Smooth muscle cell (in vitro differentiated cells): ENCODE measurements at regions not wholly inside any gene's neighbourhood (a gene's known extent, or its start where the extent isn't known, plus 50 kb on each side); places are given as distances from the start of the nearest gene placed in this dataset.

Experiments used
- DNase-seq: peaks from one replicate; lab custom pipeline; 2025; ENCODE audit not compliant: unreplicated experiment; lab: John Stamatoyannopoulos, UW
- H2AFZ ChIP-seq: fragments of 200-600 bp; sonication (generic); 2 replicates; pipeline ENCODE4 v1.6.0; 2016; ENCODE audit warnings: antibody characterized with exemption, low read depth, mild to moderate bottlenecking
- H3F3A ChIP-seq: fragments of 200-600 bp; sonication (generic); 2 replicates; pipeline ENCODE4 v1.6.0; 2017; ENCODE audit warnings: antibody characterized with exemption, low read depth
- H3K27ac ChIP-seq: fragments of 200-600 bp; sonication (generic); 2 replicates; pipeline ENCODE4 v1.5.1; 2016; ENCODE audit warnings: low read depth, mild to moderate bottlenecking
- H3K27me3 ChIP-seq: fragments of 200-600 bp; sonication (generic); 2 replicates; pipeline ENCODE4 v1.6.1; 2016; ENCODE audit warnings: low read depth, mild to moderate bottlenecking
- H3K36me3 ChIP-seq: fragments of 200-600 bp; sonication (generic); 2 replicates; pipeline ENCODE4 v1.5.1; 2016; ENCODE audit warnings: low read depth
- H3K4me1 ChIP-seq: fragments of 200-600 bp; sonication (generic); 2 replicates; pipeline ENCODE4 v1.5.1; 2016; ENCODE audit warnings: low read depth
- H3K4me2 ChIP-seq: fragments of 200-600 bp; sonication (generic); 2 replicates; pipeline ENCODE4 v1.6.0; 2016; ENCODE audit warnings: mild to moderate bottlenecking
- H3K4me3 ChIP-seq: fragments of 200-600 bp; sonication (generic); 2 replicates; pipeline ENCODE4 v1.5.1; 2016; ENCODE audit warnings: mild to moderate bottlenecking
- H3K79me2 ChIP-seq: fragments of 200-600 bp; sonication (generic); 2 replicates; pipeline ENCODE4 v1.6.0; 2016; ENCODE audit warnings: low read depth, mild to moderate bottlenecking
- H3K9ac ChIP-seq: fragments of 200-600 bp; sonication (generic); 2 replicates; pipeline ENCODE4 v1.6.0; 2016; ENCODE audit warnings: low read depth
- H3K9me3 ChIP-seq: fragments of 200-600 bp; sonication (generic); replicated peaks from 2 replicates; pipeline ENCODE4 v1.5.1; 2016; ENCODE audit warnings: low read depth
- H4K20me1 ChIP-seq: fragments of 200-600 bp; sonication (generic); 2 replicates; pipeline ENCODE4 v1.6.0; 2016; ENCODE audit warnings: low read depth
- WGBS: methylation state at CpG from one replicate; pipeline ENCODE4 v1.1.7; 2016; ENCODE audit warnings: low lambda C conversion rate; 5-methylcytosine and 5-hydroxymethylcytosine counted together
- TF ChIP-seq, protein P1 (sequence below): fragments of 200-600 bp; sonication (generic); IDR thresholded peaks from 2 replicates; pipeline ENCODE4 v1.5.1; 2017; ENCODE audit warnings: borderline replicate concordance, mild to moderate bottlenecking, antibody characterized with exemption; ENCODE audit not compliant: insufficient read depth, poor library complexity, severe bottlenecking

DNA sequence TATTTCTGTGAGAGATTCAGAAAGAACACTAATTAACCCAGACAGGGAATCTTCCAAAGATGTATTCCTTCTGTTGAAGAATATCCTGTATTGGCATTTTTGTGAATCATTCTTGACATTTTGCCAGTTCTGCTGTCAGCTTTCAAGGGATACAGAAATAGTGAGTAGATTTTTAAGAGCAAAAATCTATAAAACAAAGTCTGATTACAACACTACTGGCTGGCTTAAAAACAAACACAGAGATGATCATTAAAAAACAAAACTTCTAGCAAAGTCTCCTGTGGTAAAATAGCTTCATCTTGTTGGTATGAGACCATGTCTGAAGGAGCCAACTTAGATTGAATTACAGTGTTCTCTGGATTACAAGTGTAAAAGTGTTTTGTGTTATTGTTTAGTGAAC lies 866.3 kb upstream of the KLHL29 start:
- no peak overlapping the region for H3K9ac ChIP-seq
- H3K4me1 ChIP-seq = peaks cover 16% of the 10 kb centered on the region
- TF ChIP-seq, protein P1, sequence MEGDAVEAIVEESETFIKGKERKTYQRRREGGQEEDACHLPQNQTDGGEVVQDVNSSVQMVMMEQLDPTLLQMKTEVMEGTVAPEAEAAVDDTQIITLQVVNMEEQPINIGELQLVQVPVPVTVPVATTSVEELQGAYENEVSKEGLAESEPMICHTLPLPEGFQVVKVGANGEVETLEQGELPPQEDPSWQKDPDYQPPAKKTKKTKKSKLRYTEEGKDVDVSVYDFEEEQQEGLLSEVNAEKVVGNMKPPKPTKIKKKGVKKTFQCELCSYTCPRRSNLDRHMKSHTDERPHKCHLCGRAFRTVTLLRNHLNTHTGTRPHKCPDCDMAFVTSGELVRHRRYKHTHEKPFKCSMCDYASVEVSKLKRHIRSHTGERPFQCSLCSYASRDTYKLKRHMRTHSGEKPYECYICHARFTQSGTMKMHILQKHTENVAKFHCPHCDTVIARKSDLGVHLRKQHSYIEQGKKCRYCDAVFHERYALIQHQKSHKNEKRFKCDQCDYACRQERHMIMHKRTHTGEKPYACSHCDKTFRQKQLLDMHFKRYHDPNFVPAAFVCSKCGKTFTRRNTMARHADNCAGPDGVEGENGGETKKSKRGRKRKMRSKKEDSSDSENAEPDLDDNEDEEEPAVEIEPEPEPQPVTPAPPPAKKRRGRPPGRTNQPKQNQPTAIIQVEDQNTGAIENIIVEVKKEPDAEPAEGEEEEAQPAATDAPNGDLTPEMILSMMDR = no peak
- H3K27ac ChIP-seq = no peak overlapping the region
- no peaks in the 10 kb centered on the region for H3K9me3 ChIP-seq
- no peaks in the 10 kb centered on the region for H3K79me2 ChIP-seq
- no peak for DNase-seq
- no peak overlapping the region for H3K4me2 ChIP-seq
- no peak overlapping the region for H2AFZ ChIP-seq
- H3K36me3 ChIP-seq = no peaks in the 10 kb centered on the region
- no peaks in the 10 kb centered on the region for H3K27me3 ChIP-seq
- no peaks in the 10 kb centered on the region for H3F3A ChIP-seq
- H3K4me3 ChIP-seq = no peak overlapping the region
- no peaks in the 10 kb centered on the region for H4K20me1 ChIP-seq

DNA sequence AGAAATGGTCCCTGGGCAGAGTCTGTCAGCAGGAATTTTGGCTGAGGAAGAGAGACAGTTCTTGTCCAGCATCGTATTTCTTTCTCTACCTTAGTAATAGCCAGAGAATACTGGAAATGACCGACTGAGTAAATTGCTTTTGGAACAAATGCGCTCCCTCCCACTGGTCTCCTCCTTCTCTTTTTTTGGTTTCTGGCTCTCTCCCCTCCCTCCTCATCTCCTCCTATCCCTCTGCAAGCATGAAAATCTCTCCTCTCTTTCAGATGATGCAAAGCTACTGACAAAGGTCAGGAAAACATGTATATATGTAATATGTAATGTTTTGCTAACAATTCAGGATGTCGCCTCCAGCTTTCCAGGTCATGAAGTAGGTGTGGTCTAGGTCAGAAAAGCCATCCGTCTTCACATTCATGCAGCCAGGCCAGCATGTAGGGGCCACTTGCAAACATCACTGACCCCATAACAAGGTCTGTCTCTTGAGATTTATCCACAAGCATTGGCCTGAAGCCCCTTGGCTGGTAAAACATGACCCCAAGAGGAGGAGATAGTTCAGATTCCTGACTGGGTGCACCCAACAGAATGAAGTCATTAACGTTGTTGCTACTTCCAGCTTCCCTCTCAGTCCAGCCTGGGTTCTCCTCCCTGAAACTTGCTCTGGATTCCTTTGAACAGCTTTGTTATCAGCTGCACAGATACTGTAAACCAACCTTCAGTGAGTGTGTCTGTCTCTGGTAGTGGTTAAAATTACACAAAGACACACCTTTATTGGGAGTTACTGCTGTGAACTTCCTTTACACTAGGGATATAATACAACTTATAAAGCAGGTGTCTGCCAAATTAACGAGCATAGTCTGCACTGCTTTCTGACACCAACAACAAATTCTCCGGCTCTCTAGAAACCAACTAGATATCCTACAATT lies 864.4 kb upstream of the KLHL29 start:
- 93% methylated on average over 8 of the region's 8 CpGs for WGBS
- H3K4me1 ChIP-seq = peaks cover 16% of the 10 kb centered on the region

DNA sequence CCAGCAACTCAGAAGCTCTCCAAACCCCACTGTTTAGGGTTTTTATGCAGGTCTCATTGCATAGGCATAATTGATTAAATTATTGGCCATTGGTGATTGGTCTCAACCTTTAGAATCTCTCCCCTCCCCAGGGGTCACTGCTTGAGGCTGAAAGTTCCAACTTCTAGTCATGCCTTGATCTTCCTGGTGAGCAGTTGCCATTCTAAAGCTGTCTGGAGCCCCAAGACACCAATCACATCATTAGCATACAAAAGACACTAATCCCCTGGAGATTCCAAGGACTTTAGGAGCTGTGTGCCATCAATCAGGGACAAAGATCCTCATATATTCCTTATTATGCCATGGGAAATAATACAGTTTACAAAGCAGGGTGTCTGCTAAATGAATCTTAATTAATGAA lies 863.4 kb upstream of the KLHL29 start:
- H3F3A ChIP-seq = no peaks in the 10 kb centered on the region
- H3K27me3 ChIP-seq = no peaks in the 10 kb centered on the region
- TF ChIP-seq, protein P1 = no peak

More for the DNA sequence above, 864.4 kb upstream of the KLHL29 start:
- no peak overlapping the region for H3K9ac ChIP-seq
- no peak for DNase-seq
- no peaks in the 10 kb centered on the region for H3K27me3 ChIP-seq
- H3K27ac ChIP-seq = no peak overlapping the region
- no peaks in the 10 kb centered on the region for H3K79me2 ChIP-seq
- no peaks in the 10 kb centered on the region for H3F3A ChIP-seq
- H3K9me3 ChIP-seq = no peaks in the 10 kb centered on the region
- H4K20me1 ChIP-seq = no peaks in the 10 kb centered on the region
- H3K36me3 ChIP-seq = no peaks in the 10 kb centered on the region
- H3K4me2 ChIP-seq = no peak overlapping the region
- H2AFZ ChIP-seq = no peak overlapping the region
- H3K4me3 ChIP-seq = no peak overlapping the region
- TF ChIP-seq, protein P1 = no peak

DNA sequence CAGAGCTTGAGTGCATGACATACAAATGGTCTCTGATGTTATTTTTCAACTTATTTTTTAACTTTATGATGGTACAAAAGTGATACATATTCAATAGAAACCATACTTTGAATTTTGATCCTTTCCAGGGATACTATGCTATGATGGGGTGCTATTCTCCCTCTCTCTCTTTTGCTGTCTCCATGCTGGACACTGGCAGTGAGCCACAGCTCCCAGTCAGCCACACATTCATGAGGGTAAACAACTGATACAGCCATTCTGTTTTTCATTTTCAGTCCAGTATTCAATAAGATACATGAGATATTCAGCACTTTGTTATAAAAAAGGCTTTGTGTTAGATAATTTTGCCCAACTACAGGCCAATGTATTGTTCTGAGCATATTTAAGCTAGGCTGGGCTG lies 859.3 kb upstream of the KLHL29 start:
- H3K4me2 ChIP-seq = no peak overlapping the region
- H3K79me2 ChIP-seq = no peaks in the 10 kb centered on the region
- no peak overlapping the region for H3K4me3 ChIP-seq
- no peak overlapping the region for H3K9ac ChIP-seq
- H3K27ac ChIP-seq = no peak overlapping the region
- no peaks in the 10 kb centered on the region for H4K20me1 ChIP-seq
- no peaks in the 10 kb centered on the region for H3K9me3 ChIP-seq
- no peak overlapping the region for H2AFZ ChIP-seq
- peaks cover 9% of the 10 kb centered on the region for H3K4me1 ChIP-seq
- no peak for DNase-seq
- H3F3A ChIP-seq = no peaks in the 10 kb centered on the region
- TF ChIP-seq, protein P1 = no peak
- H3K36me3 ChIP-seq = no peaks in the 10 kb centered on the region
- no peaks in the 10 kb centered on the region for H3K27me3 ChIP-seq

More for the DNA sequence above, 863.4 kb upstream of the KLHL29 start:
- Histone ChIP-seq H3K4me2 (no peak overlapping the region), H3K27ac (no peak overlapping the region), H3K36me3 (no peaks in the 10 kb centered on the region), H3K4me3 (no peak overlapping the region), H2AFZ (no peak overlapping the region), H4K20me1 (no peaks in the 10 kb centered on the region), H3K9ac (no peak overlapping the region), H3K4me1 (peaks cover 16% of the 10 kb centered on the region), H3K79me2 (no peaks in the 10 kb centered on the region), H3K9me3 (no peaks in the 10 kb centered on the region)
- no peak for DNase-seq
